A549 (cell line): ENCODE measurements at regions not wholly inside any gene's neighbourhood (a gene's known extent, or its start where the extent isn't known, plus 50 kb on each side); places are given as distances from the start of the nearest gene placed in this dataset.

Source experiments
- ATAC-seq, 2 experiments: fragments of 200-7000 bp in 1 of 2; fragments of >200 bp in 1 of 2; cut with Nextera tagmentation in 1 of 2; cut with Tn5 transposase in 1 of 2; 3 replicates each; pipeline versions ENCODE4 v1.8.0 to v1.9.1; 2018 to 2020; ENCODE audit warnings: mild to moderate bottlenecking in 1 of 2, moderate library complexity in 1 of 2
- CTCF ChIA-PET: fragments of 300-600 bp; sonication (Branson Sonifier 250); formaldehyde crosslinking; extraction: SDS; loops from one replicate; lab custom pipeline; 2021; ENCODE audit warnings: antibody characterized with exemption, inconsistent platforms; lab: Yijun Ruan, JAX
- POLR2A ChIA-PET: fragments of 350-600 bp; formaldehyde crosslinking; extraction: SDS; loops from one replicate; lab custom pipeline; 2021; ENCODE audit warnings: antibody characterized with exemption, inconsistent platforms; lab: Yijun Ruan, JAX
- DNase-seq, 2 experiments: peaks; one replicate each; pipeline versions ENCODE4 v3.0.0 to v3.0.0-alpha.2; 2011 to 2016; ENCODE audit warnings: low read depth in 1 of 2, low spot score in 1 of 2
- FAIRE-seq: peaks from 2 replicates; lab custom pipeline; 2011; peaks lifted over from hg19 to GRCh38; lab: Jason Lieb, UNC
- H3K27ac ChIP-seq, 2 experiments: fragments of >200 bp; sonication (Bioruptor Twin); formaldehyde crosslinking; 3 replicates each; pipeline ENCODE4 v1.5.1; 2016 to 2017
- H3K4me1 ChIP-seq: fragments of >200 bp; sonication (Bioruptor Twin); formaldehyde crosslinking; 3 replicates; pipeline ENCODE4 v1.6.1; 2016
- H3K4me2 ChIP-seq: fragments of >200 bp; sonication (Bioruptor Twin); formaldehyde crosslinking; 3 replicates; pipeline ENCODE4 v1.6.1; 2016
- H3K4me3 ChIP-seq: fragments of >200 bp; sonication (Bioruptor Twin); formaldehyde crosslinking; 3 replicates; pipeline ENCODE4 v1.5.1; 2016
- H3K9me3 ChIP-seq: fragments of >200 bp; sonication (Bioruptor Twin); formaldehyde crosslinking; 3 replicates; pipeline ENCODE4 v1.6.1; 2016
- BHLHE40 ChIP-seq: IDR thresholded peaks from 2 replicates; pipeline ENCODE4 v1.6.1; 2012; ENCODE audit warnings: low read depth, low read length, inconsistent platforms
- CBX2 ChIP-seq: fragments of 200-600 bp; sonication (generic); IDR thresholded peaks from 2 replicates; pipeline ENCODE4 v1.6.1; 2016; ENCODE audit warnings: low read depth, mild to moderate bottlenecking, borderline replicate concordance
- CBX8 ChIP-seq: fragments of 200-600 bp; sonication (generic); IDR thresholded peaks from 2 replicates; pipeline ENCODE4 v1.6.1; 2016
- CEBPB ChIP-seq, 2 experiments: fragments of >200 bp in 1 of 2; sonication (Bioruptor Twin) in 1 of 2; formaldehyde crosslinking in 1 of 2; IDR thresholded peaks; 2 replicates each; pipeline ENCODE4 v1.6.1; 2012 to 2016
- CHD4 ChIP-seq: fragments of 200-600 bp; sonication (generic); IDR thresholded peaks from 2 replicates; pipeline ENCODE4 v1.6.1; 2016; ENCODE audit warnings: antibody characterized with exemption, mild to moderate bottlenecking, borderline replicate concordance
- EP300 ChIP-seq, 2 experiments: fragments of >200 bp; sonication (Bioruptor Twin); formaldehyde crosslinking; IDR thresholded peaks; 2 replicates in 1 of 2; 3 replicates in 1 of 2; pipeline ENCODE4 v1.6.1; 2016 to 2017
- HDAC2 ChIP-seq: fragments of 200-600 bp; sonication (generic); IDR thresholded peaks from 2 replicates; pipeline ENCODE4 v1.6.1; 2016
- HEYL ChIP-seq: fragments of 250-450 bp; sonication (Bioruptor Pico); IDR thresholded peaks from 2 replicates; pipeline ENCODE4 v1.8.0; 2021; ENCODE audit warnings: mild to moderate bottlenecking, moderate library complexity
- HOXA7 ChIP-seq: fragments of 250-450 bp; sonication (Bioruptor Pico); IDR thresholded peaks from 2 replicates; pipeline ENCODE4 v1.5.0; 2020; ENCODE audit warnings: mild to moderate bottlenecking, moderate library complexity
- KDM1A ChIP-seq: fragments of 200-600 bp; sonication (generic); IDR thresholded peaks from 2 replicates; pipeline ENCODE4 v1.6.1; 2016; ENCODE audit warnings: low read depth, mild to moderate bottlenecking
- MAZ ChIP-seq: fragments of 150-350 bp; IDR thresholded peaks from 2 replicates; pipeline ENCODE4 v1.6.1; 2014; ENCODE audit warnings: antibody characterized with exemption, low read depth, low read length, borderline replicate concordance
- POLR2A ChIP-seq: IDR thresholded peaks from 2 replicates; pipeline ENCODE4 v1.6.1; 2012; ENCODE audit warnings: mild to moderate bottlenecking, low read length
- RFX5 ChIP-seq: fragments of 450-650 bp; IDR thresholded peaks from 2 replicates; pipeline ENCODE4 v1.7.1; 2014; ENCODE audit warnings: antibody characterized with exemption, mild to moderate bottlenecking, moderate library complexity
- RNF2 ChIP-seq: fragments of 200-600 bp; sonication (generic); IDR thresholded peaks from 2 replicates; pipeline ENCODE4 v1.6.1; 2016; ENCODE audit warnings: low read depth, mild to moderate bottlenecking, antibody characterized with exemption, moderate library complexity, borderline replicate concordance
- SMC3 ChIP-seq: fragments of >200 bp; sonication (Bioruptor Twin); formaldehyde crosslinking; IDR thresholded peaks from 3 replicates; pipeline ENCODE4 v1.6.1; 2018; ENCODE audit warnings: inconsistent platforms
- SREBF2 ChIP-seq: fragments of 450-650 bp; IDR thresholded peaks from 2 replicates; pipeline ENCODE4 v1.6.1; 2014; ENCODE audit warnings: mild to moderate bottlenecking, moderate library complexity
- WGBS: methylation state at CpG from one replicate; pipeline ENCODE4 v1.1.6; 2017; ENCODE audit errors: missing lambda C conversion rate; 5-methylcytosine and 5-hydroxymethylcytosine counted together
- TF ChIP-seq, protein P1 (sequence below): fragments of 250-450 bp; sonication (Bioruptor Pico); IDR thresholded peaks from 2 replicates; pipeline ENCODE4 v1.5.0; 2021; ENCODE audit warnings: mild to moderate bottlenecking, moderate library complexity, borderline replicate concordance
- TF ChIP-seq, protein P2 (sequence below): fragments of >200 bp; sonication (Bioruptor Twin); formaldehyde crosslinking; IDR thresholded peaks from 3 replicates; pipeline ENCODE4 v1.6.1; 2016
- TF ChIP-seq, protein P3 (sequence below): IDR thresholded peaks from 2 replicates; pipeline ENCODE4 v1.6.1; 2012; ENCODE audit warnings: low read depth, borderline replicate concordance
- TF ChIP-seq, protein P4 (sequence below): fragments of 250-450 bp; sonication (Bioruptor Pico); IDR thresholded peaks from 2 replicates; pipeline ENCODE4 v1.5.0; 2020; ENCODE audit warnings: low read depth, mild to moderate bottlenecking, moderate library complexity
- TF ChIP-seq, protein P5 (sequence below): fragments of 450-650 bp; IDR thresholded peaks from 2 replicates; pipeline ENCODE4 v1.6.1; 2014; ENCODE audit warnings: antibody characterized with exemption

DNA sequence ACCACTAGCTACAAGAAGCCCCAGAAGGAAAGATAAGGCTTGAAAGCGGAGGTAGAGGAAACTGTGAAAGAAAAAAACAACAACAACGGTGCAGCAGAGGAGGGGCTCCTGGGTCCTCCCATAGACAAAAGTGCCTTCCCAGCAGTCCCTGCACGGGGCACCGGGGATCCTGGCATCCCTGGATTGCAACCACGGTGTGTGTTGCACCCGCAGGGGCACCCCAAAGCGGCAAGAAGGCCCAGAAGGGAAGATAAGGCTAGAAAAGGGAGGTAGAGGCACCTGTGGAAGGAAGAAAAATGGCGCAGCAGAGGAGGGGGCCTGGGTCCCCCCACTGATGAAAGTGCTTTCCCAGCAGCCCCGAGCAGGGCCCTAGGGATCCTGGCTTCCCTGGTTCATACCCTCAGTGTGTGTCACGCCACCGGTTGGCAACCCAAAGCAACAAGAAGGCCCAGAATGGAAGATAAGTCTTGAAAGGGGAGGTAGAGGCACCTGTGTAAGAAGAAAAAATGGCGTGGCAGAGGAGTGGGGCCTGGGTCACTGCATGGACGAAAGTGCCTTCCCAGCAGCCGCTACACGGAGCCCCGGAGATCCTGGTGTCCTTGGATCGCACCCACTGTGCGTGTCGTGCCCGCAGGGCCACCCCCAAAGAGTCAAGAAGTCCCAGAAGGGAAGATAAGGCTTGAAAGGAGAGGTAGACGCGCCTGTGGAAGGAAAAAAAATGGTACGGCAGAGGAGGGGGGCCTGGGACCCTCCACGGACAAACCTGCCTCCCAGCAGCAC, 281.0 kb downstream of the ALG10 start (continued):
- TF ChIP-seq, protein P1, sequence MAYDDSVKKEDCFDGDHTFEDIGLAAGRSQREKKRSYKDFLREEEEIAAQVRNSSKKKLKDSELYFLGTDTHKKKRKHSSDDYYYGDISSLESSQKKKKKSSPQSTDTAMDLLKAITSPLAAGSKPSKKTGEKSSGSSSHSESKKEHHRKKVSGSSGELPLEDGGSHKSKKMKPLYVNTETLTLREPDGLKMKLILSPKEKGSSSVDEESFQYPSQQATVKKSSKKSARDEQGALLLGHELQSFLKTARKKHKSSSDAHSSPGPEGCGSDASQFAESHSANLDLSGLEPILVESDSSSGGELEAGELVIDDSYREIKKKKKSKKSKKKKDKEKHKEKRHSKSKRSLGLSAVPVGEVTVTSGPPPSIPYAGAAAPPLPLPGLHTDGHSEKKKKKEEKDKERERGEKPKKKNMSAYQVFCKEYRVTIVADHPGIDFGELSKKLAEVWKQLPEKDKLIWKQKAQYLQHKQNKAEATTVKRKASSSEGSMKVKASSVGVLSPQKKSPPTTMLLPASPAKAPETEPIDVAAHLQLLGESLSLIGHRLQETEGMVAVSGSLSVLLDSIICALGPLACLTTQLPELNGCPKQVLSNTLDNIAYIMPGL (CRISPR knock-in tag), result no peak
- no peak for TF ChIP-seq POLR2A
- TF ChIP-seq, all 56 proteins: peak for 0

DNA sequence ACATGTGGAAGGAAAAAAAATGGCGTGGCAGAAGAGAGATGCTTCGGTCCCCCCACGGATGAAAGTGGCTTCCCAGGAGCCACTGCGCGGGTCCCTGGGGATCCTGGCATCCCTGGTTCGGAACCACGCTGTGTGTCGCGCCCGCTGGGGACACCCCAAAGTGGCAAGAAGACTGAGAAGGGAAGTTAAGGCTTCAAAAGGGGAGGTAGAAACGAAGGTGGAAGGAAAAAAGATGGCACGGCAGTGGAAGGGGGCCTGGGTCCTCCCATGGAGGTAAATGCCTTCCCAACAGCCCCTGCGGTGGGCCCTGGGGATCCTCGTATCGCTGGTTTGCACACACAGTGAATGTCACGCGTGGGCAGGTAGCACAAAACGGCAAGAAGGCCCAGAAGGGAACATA, 281.7 kb downstream of the ALG10 start:
- ChIA-PET CTCF (no interaction called here), POLR2A (no interaction called here)
- no peak for ATAC-seq
- no peak for DNase-seq
- no peak for FAIRE-seq
- no peak overlapping the region for H3K4me3 ChIP-seq
- H3K27ac ChIP-seq, result no peak overlapping the region
- TF ChIP-seq, protein P2, sequence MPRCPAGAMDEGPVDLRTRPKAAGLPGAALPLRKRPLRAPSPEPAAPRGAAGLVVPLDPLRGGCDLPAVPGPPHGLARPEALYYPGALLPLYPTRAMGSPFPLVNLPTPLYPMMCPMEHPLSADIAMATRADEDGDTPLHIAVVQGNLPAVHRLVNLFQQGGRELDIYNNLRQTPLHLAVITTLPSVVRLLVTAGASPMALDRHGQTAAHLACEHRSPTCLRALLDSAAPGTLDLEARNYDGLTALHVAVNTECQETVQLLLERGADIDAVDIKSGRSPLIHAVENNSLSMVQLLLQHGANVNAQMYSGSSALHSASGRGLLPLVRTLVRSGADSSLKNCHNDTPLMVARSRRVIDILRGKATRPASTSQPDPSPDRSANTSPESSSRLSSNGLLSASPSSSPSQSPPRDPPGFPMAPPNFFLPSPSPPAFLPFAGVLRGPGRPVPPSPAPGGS, result no peak
- TF ChIP-seq BHLHE40 (no peak), MAZ (no peak), HEYL (no peak), SREBF2 (no peak), CBX2 (no peak), RNF2 (no peak), EP300 (IDR thresholded peaks at IDR 0.05) (no peak), CHD4 (no peak), HOXA7 (CRISPR knock-in tag) (no peak), CEBPB (IDR thresholded peaks at IDR 0.05) (no peak), HDAC2 (no peak), CBX8 (no peak), RFX5 (no peak), KDM1A (no peak), SMC3 (no peak)
- TF ChIP-seq, protein P3, sequence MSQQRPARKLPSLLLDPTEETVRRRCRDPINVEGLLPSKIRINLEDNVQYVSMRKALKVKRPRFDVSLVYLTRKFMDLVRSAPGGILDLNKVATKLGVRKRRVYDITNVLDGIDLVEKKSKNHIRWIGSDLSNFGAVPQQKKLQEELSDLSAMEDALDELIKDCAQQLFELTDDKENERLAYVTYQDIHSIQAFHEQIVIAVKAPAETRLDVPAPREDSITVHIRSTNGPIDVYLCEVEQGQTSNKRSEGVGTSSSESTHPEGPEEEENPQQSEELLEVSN, result no peak
- H3K9me3 ChIP-seq, result no peaks in the 10 kb centered on the region
- H3K4me1 ChIP-seq, result no peaks in the 10 kb centered on the region
- no peak overlapping the region for H3K4me2 ChIP-seq
- WGBS, result 49% methylated on average over 18 of the region's 18 CpGs

DNA sequence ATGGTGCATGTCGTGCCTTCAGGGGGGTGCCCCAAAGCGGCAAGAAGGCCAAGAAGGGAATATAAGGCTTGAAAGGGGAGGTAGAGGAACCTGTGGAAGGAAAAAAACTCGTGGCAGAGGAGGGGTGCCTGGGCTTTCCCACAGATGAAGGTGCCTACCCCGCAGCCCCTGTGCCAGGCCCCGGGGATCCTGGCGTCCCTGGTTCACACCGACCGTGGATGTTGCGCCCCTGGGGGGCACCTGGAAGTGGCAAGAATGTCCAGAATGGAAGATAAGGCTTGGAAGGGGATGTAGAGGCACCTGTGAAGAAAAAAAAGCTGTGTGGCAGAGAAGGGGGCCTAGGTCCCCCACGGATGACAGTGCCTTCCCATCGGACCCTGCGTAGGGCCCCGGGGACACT, 282.2 kb downstream of the ALG10 start:
- no peaks in the 10 kb centered on the region for H3K4me1 ChIP-seq
- TF ChIP-seq, protein P4, sequence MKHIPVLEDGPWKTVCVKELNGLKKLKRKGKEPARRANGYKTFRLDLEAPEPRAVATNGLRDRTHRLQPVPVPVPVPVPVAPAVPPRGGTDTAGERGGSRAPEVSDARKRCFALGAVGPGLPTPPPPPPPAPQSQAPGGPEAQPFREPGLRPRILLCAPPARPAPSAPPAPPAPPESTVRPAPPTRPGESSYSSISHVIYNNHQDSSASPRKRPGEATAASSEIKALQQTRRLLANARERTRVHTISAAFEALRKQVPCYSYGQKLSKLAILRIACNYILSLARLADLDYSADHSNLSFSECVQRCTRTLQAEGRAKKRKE (CRISPR knock-in tag), result no peak
- no peak for TF ChIP-seq POLR2A
- TF ChIP-seq, protein P5, sequence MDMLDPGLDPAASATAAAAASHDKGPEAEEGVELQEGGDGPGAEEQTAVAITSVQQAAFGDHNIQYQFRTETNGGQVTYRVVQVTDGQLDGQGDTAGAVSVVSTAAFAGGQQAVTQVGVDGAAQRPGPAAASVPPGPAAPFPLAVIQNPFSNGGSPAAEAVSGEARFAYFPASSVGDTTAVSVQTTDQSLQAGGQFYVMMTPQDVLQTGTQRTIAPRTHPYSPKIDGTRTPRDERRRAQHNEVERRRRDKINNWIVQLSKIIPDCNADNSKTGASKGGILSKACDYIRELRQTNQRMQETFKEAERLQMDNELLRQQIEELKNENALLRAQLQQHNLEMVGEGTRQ, result no peak
- TF ChIP-seq, protein P1 (CRISPR knock-in tag), result no peak
- 49% methylated on average over 13 of the region's 13 CpGs for WGBS

More for the DNA sequence above, 282.2 kb downstream of the ALG10 start:
- ChIA-PET CTCF (no interaction called here), POLR2A (no interaction called here)
- no peaks in the 10 kb centered on the region for H3K9me3 ChIP-seq
- FAIRE-seq (no peak), DNase-seq (no peak), ATAC-seq (no peak)
- H3K27ac ChIP-seq, result no peak overlapping the region
- H3K4me2 ChIP-seq, result no peak overlapping the region
- no peak overlapping the region for H3K4me3 ChIP-seq
